ENCODE measurements at regions not wholly inside any gene's neighbourhood (a gene's known extent, or its start where the extent isn't known, plus 50 kb on each side); places are given as distances from the start of the nearest gene placed in this dataset.
"Not testable (repeated sequence)": the region's sequence is repeated elsewhere in the genome, so short reads cannot be mapped to it uniquely, and the experiment has no call there.

DNA sequence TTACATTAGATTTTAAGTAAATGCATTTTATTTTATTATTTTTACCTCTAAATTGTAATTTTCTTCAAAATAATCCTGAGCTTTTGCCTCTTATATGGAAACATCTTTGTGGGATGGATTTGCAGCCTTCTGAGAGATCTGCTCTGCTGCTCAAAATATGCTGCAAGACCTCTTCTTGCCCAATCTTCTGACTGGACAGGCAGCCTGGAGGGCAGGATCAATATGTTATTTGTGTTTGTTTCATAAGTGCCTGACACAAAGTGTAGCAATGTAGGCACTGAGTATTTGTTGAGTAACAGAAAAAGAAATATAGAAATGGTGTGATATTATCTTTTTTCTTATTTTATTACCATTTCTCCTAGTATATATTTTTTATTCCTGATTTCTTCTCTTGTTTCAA lies 1106.9 kb downstream of the TMTC2 start:
- no peak for DNase-seq

DNA sequence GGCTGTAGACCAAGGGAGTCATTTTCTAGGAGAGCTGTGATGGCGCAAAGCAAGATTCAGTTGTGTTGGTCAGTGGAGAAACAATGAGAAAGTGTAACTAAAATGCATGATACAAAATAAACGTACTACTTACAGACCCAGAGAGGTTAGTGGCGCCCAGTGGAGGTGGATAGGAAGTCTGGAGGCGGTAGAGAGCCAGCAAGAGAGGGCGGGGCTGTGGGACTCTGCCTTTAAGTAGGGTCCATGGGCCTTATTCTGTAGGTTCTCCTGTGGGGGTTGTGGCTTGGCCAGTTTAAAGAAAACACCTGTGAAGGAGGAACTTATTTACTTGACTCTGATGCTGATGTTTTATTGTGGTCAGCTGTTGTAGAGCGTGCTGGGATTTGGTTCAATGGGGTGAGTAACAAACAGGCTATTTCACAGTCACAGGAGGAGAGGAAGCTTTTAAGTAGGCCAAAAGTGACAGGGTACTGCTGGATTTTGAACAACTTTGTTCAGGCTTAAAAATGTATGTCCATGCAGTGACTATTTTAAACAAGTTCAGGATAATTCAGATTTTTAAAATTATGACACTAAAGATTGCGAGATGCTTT lies 1097.7 kb downstream of the TMTC2 start:
- DNase-seq = no peak

DNA sequence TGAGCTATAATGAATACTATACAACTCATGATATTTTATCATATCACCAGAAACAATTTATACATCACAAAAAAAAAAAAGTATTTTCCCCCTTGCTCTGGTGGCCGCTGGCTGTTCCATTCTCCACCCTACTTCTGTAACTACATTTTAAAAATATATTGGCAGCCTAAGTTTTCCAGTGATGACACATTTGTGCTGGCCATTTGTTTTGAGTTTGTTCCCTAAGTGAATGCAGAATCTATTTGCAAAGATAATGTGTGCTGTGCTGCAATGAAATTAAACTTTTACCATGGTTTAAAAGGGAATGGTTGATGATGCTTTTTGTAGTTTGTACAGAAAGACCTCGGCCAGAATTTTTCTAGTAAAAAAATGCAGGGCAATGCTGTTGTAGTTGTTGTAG lies 1092.8 kb downstream of the TMTC2 start:
- no peak for DNase-seq

- DNase-seq = no peak
These were observed 1082.4 kb downstream of the TMTC2 start for GRCh38 chr12:83769151-83769550.

DNA sequence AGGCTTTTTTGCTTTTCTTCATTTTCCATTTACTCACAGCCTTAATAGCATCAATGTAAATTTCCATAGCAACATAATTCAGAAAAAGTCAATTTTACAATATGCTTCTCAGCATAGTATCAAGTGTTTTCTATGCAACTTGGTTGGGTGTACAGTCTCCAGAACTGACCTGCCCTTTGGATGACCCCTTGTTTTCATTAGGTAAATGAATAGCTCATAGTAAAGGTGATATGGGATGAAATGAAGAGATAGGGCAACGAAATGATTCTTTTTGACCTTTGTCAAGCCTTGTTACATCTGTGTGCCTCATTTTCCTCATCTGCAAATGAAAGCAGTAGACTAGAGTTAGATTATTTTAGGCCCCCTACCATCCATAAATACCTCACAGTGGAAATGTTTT lies 1081.0 kb downstream of the TMTC2 start:
- no peak for DNase-seq

DNA sequence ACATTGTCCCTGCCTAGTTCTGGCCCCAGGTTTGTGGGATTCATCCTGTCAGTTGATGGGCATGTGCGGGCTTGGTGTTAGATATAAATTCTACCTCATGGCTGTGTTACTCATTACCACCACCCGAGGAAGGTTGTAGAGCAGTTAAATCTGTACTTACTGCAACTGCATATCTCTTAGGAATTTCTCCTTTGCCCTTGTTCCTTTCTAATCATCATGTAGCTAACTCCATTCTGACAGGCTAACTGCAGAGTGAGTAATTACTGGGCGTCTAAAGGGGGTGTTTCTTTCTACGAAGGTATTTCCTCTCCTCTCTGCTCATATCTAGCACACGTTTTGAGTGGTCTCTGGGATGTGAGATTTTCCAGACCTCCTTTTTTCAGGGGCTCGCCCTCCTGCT lies 1076.7 kb downstream of the TMTC2 start:
- DNase-seq = no peak

DNA sequence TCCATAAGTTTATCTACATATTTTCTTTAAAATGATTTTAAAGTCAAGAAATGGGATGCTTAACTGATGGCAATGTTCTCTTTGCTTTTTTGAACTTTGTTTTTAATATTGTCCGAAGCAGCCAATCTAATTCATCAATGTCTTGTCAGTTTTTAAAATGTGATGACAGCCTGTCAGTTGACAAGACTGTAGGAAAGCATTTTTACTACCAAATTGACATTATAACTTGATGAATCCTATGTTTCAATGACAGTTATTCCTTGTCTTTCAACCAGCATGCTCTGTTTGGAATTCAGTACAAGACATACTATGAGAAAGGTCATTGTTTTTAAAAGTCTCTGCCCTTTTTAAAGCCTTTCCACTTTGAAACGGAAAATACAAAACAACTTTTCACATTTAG lies 1073.2 kb downstream of the TMTC2 start:
- no peak for DNase-seq

DNA sequence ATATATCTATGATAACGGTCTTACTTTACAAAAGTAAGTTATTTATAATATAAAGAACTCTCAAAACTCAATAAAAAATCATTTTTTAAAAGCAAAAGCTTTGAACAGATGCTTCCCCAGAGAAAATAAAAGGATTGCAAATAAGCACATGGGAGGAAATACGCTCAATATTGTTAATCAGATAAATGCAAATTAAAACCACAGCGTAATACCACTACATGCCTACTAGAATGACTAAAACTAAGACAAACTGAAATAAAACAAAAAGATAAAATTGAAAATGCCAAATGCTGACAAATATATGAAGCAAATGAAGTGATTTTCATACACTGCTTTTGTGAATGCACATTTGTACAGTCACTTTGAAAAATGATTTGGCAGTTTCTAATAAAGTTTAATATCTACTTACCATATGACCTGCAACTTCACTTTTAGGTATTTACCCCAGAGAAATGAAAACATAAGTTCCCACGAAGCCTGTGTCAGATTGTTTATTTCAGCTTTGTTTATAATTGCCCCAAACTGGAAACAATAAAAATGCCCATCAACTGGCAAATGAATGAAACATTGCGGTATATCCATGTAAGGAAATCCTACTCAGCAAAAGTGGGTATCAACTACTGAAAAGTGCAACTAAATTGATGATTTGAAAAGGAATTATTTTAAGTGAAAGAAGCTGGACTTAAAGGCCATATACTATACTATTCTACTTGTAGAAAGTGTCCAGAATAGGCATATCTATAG lies 1072.4 kb downstream of the TMTC2 start:
- no peak for DNase-seq

GRCh38 chr12:83753904-83754303 lies 1067.2 kb downstream of the TMTC2 start:
- no peak for DNase-seq

GRCh38 chr12:83753205-83753604 lies 1066.5 kb downstream of the TMTC2 start:
- DNase-seq = no peak

DNA sequence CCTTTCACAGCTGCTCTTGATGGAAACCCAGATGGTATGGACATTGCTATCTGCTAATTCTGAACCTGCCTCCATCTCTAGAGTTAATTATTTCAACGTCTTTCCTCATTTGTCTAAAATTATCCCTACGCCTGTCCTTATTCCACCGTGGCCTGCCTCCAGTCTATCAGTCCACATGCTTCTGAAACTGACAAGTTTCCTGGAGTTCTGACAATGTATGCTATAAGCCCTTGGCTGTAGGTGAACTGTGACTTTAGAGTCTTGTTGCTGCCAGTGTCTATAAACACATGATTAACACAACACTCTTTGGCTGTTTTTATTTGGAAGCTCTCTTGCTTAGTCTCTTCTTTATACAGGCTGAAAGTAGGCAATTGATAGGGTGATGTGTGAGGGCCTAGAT lies 1052.9 kb downstream of the TMTC2 start:
- no peak for DNase-seq

DNA sequence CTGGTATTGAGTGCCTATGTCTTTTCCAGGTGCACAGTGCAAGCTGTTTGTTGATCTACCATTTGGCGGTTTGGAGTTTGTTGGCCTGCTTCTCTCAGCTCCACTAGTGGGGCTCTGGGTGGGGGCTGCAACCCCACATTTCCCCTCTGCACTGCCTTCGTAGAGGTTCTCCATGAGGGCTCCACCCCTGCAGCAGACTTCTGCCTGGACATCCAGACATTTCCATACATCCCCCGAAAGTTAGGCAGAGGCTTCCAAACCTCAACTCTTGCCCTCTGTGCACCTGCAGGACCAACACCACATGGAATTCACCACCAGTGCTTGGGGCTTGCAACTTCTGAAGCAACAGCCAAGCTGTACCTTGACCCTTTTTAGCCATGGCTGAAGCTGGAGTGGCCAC lies 1024.1 kb downstream of the TMTC2 start:
- DNase-seq = no peak

GRCh38 chr12:83709899-83710298 lies 1023.2 kb downstream of the TMTC2 start:
- DNase-seq = no peak

DNA sequence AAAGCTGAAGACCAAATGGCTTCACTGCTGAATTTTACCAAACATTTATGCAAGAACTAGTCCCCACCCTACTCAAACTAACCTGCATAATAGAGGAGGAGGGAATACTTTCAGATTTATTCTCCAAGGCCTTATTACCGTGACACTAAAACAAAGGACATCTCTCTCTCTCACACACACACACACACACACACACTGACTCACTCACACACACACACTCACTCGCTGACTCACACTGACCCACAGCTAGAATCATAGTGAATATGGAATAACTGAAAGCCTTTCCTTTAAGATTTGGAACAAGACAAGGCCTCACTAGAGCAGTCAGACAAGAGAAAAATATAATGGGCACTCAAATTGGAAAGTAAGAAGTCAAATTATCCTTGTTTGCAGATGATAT lies 1014.1 kb downstream of the TMTC2 start:
- DNase-seq = no peak

- not testable (repeated sequence) for DNase-seq
These were observed 1009.6 kb downstream of the TMTC2 start for GRCh38 chr12:83696311-83696710.

GRCh38 chr12:83691730-83692129 lies 1005.0 kb downstream of the TMTC2 start:
- DNase-seq = no peak

GRCh38 chr12:83690465-83690864 lies 1003.8 kb downstream of the TMTC2 start:
- DNase-seq = no peak

DNA sequence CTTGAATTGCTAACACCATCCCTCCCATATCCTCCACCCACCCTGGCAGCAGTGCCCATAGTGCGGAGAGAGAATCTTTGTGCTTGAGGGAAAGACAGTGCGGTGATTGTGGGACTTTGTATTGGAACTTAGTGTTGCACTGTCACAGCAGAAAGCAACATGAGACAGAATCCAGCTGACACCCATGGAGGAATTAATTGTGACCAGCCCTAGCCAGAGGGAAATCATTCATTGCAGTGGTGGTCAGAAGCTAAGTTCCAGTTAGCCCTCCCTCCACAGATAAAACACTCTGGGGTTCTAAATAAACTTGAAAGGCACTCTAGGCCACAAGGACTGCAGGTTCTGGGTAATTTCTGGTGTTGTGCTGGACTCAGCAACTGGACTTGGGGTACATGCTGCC lies 1002.6 kb downstream of the TMTC2 start:
- no peak for DNase-seq

DNA sequence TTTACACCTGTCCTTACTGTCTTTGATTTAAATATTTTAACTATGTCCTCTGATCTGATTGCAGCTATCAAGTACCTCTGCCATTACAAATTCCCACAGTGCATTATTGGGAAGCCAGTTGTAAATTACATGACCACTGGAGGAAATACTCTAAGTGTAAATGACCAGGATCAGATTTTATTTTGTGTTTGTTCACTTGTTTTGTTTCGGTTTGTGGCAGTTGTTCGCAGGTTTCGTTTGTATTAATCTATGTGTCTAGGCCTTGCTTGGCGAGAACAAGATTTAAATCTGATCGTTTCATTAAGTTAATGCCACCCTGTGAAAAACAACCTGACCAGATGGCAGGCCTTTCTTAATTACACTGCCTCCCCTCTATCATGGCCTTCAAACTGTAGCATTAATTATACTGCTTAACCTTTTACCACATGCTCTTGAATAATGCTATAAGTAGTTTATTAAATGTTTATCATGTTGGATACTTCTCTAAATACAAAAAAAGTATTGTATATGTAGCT lies 990.1 kb downstream of the TMTC2 start:
- DNase-seq = no peak

- DNase-seq = no peak
These were observed 980.0 kb downstream of the TMTC2 start for GRCh38 chr12:83666690-83667089.

GRCh38 chr12:83665634-83666218 lies 979.0 kb downstream of the TMTC2 start:
- DNase-seq = no peak

- DNase-seq = peak; percentile 20
These were observed 977.9 kb downstream of the TMTC2 start for GRCh38 chr12:83664650-83665049.

GRCh38 chr12:83660727-83661358 lies 974.1 kb downstream of the TMTC2 start:
- DNase-seq = no peak

DNA sequence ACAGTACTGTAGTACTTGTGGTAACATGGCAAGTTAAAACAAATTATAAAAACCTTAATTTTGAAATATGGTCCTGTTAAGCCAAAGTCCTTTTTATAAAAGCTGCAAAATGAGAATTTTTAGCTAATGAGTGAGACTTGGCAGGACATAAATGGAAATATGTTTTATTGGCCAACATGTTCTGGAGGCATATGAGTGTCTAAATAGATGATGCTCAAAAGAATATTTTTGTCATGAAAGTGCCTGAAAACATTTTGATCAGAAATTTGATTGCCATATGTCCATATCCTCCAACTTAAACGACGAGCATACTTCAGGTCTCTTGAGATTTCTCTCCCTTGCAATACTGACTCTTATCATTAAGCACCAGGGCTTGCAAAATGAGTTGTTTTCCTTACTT lies 972.6 kb downstream of the TMTC2 start:
- DNase-seq = no peak
